ENCODE measurements at regions not wholly inside any gene's neighbourhood (a gene's known extent, or its start where the extent isn't known, plus 50 kb on each side); places are given as distances from the start of the nearest gene placed in this dataset.

DNA sequence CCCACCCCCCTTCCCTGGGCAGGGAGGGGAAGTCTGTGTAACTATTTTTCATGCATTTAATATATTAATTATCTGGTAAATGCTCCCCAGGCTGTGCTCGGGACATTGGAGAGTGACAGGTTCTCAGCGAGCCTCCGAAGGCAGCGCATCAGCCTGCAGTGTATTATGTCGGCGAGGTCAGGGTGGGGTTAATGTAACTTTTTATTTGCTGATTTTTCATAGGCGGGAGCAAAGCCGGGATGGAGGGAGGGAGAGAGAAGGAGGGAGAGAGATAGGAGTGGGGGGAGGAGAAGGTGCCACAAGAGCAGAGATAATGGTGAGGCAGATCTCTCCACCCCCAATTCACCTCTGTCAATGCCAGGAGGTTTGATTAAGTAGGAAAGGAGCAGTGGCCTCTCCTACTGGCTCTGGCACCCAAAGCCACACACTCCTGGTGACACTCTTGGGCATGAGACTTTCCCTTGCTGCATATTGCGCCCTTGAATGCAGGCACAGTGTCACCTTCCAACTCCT, 104.0 kb downstream of the MRM1 start:
- TF ChIP-seq CTCF (IDR thresholded peaks at IDR 0.05; ENCODE audit: low read depth, low read length) (no peak), POLR2A (IDR thresholded peaks at IDR 0.05; ENCODE audit: extremely low read depth, insufficient read length) (no peak), MAX (IDR thresholded peaks at IDR 0.05; ENCODE audit: low read depth, low read length) (no peak), MYC (IDR thresholded peaks at IDR 0.05; ENCODE audit: low read depth, low read length) (no peak)

Measured in NB4 (cell line).